ENCODE measurements at regions not wholly inside any gene's neighbourhood (a gene's known extent, or its start where the extent isn't known, plus 50 kb on each side); places are given as distances from the start of the nearest gene placed in this dataset.

DNA sequence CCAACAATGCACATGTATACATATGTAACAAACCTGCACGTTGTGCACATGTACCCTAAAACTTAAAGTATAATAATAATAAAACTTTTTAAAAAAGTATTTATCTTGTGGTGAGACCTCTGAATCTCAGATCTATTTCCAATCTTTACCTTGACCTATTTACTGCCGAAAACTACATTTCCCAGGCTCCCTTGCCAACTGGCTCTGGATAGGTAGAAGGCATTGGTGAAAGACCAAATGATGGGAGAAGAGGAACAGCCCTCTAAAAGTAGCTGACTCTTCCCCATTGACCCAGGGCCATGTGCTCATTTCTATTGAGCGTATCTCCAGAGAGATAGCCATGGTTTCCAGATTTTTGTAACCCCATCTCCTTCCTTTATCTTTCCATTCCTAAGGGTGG is 247.4 kb downstream of the GPAM start:
- H3K9me3 ChIP-seq (ENCODE audit: control insufficient read depth, insufficient read depth, low read length) = peaks cover 10% of the 10 kb centered on the region
- no peaks in the 10 kb centered on the region for H3K27me3 ChIP-seq (ENCODE audit: control insufficient read depth, insufficient read depth, low read length)
- H2BK5ac ChIP-seq (ENCODE audit: low read depth, low read length, poor library complexity, severe bottlenecking) = no peak overlapping the region
- dilution Hi-C loops (cut with HindIII; ENCODE audit: low sequenced_read_pairs, unreplicated experiment) (no loop called here), in situ Hi-C loops (cut with MboI; ENCODE audit: low sequenced_read_pairs) (no loop called here), intact Hi-C loops (cut with micrococcal nuclease) (no loop called here)
- WGBS, 2 experiments (ENCODE audit: extremely low coverage in 2 of 2, insufficient read length in 1 of 2) = no CpG with 5 or more reads among the region's 3 CpGs
- H3K56ac ChIP-seq (ENCODE audit: extremely low read depth, insufficient read depth, low read length) = no peak overlapping the region
- no peak for DNase-seq
- H2BK20ac ChIP-seq (ENCODE audit: low read depth, low read length) = no peak overlapping the region
- TF ChIP-seq RFX5 (IDR thresholded peaks at IDR 0.05; ENCODE audit: low read depth, low read length) = no peak
- TF ChIP-seq SMC3 (IDR thresholded peaks at IDR 0.05; ENCODE audit: low read depth, low read length) = no peak
- TF ChIP-seq BHLHE40 (IDR thresholded peaks at IDR 0.05; ENCODE audit: low read depth, low read length) = no peak
- TF ChIP-seq MAFK (IDR thresholded peaks at IDR 0.05; ENCODE audit: low read depth, low read length) = no peak
- TF ChIP-seq RCOR1 (IDR thresholded peaks at IDR 0.05; ENCODE audit: insufficient replicate concordance, low read length) = no peak
- no peak for TF ChIP-seq MXI1 (IDR thresholded peaks at IDR 0.05; ENCODE audit: borderline replicate concordance, low read depth, low read length)
- no peak for ATAC-seq (ENCODE audit: low read depth)
- no peak overlapping the region for H3K4me2 ChIP-seq (ENCODE audit: low read depth, low read length)
- no peak overlapping the region for H4K91ac ChIP-seq (ENCODE audit: insufficient read depth, low read depth, low read length)
- H2AFZ ChIP-seq (replicated peaks; ENCODE audit: low read length, poor library complexity) = no peak overlapping the region
- H3K4me1 ChIP-seq (ENCODE audit: control insufficient read depth, insufficient read depth, low read length) = no peaks in the 10 kb centered on the region
- H2AK5ac ChIP-seq (ENCODE audit: low read depth, low read length) = no peak overlapping the region
- no peak overlapping the region for H3K4ac ChIP-seq (ENCODE audit: low read depth, low read length)
- no TSS peak for BruUV-seq (replicated peaks)
- POLR2A ChIA-PET (ENCODE audit: unreplicated experiment) = no interaction called here
- no peak overlapping the region for H3K18ac ChIP-seq (ENCODE audit: low read depth, low read length)
- H2BK15ac ChIP-seq (ENCODE audit: low read depth, low read length) = no peak overlapping the region
- no peak overlapping the region for H3K27ac ChIP-seq (ENCODE audit: insufficient read depth, low read length)
- H3K79me1 ChIP-seq (ENCODE audit: low read depth in 1 of 2, low read length in 2 of 2) = no peaks in the 10 kb centered on the region
- no peak overlapping the region for H4K5ac ChIP-seq (ENCODE audit: low read depth, low read length)
- CTCF ChIA-PET = no interaction called here
- H4K20me1 ChIP-seq (ENCODE audit: insufficient read depth, low read length) = no peaks in the 10 kb centered on the region
- no peak overlapping the region for H3K14ac ChIP-seq (replicated peaks; ENCODE audit: low read depth, low read length)
- H3K36me3 ChIP-seq (ENCODE audit: control insufficient read depth, insufficient read depth, low read length) = no peaks in the 10 kb centered on the region
- H3K4me3 ChIP-seq (ENCODE audit: insufficient read depth, low read depth, low read length) = no peak overlapping the region
- H4K8ac ChIP-seq (ENCODE audit: low read depth in 2 of 2, low read length in 2 of 2) = no peak overlapping the region
- H2AK9ac ChIP-seq (replicated peaks; ENCODE audit: low read depth, low read length, poor library complexity) = no peak overlapping the region
- no peak overlapping the region for H3K9ac ChIP-seq (ENCODE audit: low read depth, low read length)
- H3K9me1 ChIP-seq (ENCODE audit: insufficient read depth, low read length) = no peaks in the 10 kb centered on the region
- H3K23ac ChIP-seq (ENCODE audit: low read depth, low read length) = no peak overlapping the region
- H2BK120ac ChIP-seq (ENCODE audit: low read depth, low read length) = no peak overlapping the region
